Coronary artery (tissue), 2 donors: ENCODE measurements at regions not wholly inside any gene's neighbourhood (a gene's known extent, or its start where the extent isn't known, plus 50 kb on each side); places are given as distances from the start of the nearest gene placed in this dataset.

Source experiments
- DNase-seq: peaks from one replicate; pipeline ENCODE4 v3.0.0-alpha.2; 2017; ENCODE audit warnings: low spot score
- H3K27ac ChIP-seq, 2 donors: fragments of 200-600 bp; sonication (generic); one replicate each; pipeline ENCODE4 v1.5.1; 2016 to 2019
- H3K4me3 ChIP-seq: fragments of 200-600 bp; sonication (generic); 2 replicates; pipeline ENCODE4 v1.5.1; 2016; ENCODE audit warnings: mild to moderate bottlenecking, moderate library complexity
- TF ChIP-seq, protein P1 (sequence below): fragments of 200-600 bp; sonication (generic); IDR thresholded peaks from one replicate; pipeline ENCODE4 v1.5.1; 2019; ENCODE audit warnings: antibody characterized with exemption

DNA sequence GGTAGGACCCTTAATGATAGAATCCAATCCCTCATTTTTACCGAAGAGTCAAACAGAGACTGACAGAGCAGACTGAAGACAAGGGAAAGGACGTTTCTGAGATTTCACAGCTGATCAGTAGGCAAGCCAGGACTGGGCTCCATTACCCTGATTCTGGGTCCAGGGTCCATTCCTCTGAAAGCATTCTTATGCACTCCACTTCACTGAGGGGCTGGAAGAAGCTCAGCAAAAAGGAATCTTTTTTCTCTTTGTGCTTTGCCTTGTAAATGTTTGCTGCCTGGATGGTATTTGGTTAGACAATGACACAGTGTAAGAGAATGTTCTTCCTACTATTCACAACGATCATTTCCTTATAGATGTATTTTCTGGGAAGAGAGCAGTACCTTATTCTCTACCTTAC, 331.3 kb upstream of the PROX1 start:
- TF ChIP-seq, protein P1, sequence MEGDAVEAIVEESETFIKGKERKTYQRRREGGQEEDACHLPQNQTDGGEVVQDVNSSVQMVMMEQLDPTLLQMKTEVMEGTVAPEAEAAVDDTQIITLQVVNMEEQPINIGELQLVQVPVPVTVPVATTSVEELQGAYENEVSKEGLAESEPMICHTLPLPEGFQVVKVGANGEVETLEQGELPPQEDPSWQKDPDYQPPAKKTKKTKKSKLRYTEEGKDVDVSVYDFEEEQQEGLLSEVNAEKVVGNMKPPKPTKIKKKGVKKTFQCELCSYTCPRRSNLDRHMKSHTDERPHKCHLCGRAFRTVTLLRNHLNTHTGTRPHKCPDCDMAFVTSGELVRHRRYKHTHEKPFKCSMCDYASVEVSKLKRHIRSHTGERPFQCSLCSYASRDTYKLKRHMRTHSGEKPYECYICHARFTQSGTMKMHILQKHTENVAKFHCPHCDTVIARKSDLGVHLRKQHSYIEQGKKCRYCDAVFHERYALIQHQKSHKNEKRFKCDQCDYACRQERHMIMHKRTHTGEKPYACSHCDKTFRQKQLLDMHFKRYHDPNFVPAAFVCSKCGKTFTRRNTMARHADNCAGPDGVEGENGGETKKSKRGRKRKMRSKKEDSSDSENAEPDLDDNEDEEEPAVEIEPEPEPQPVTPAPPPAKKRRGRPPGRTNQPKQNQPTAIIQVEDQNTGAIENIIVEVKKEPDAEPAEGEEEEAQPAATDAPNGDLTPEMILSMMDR, result no peak
- Histone ChIP-seq H3K4me3 (no peak overlapping the region), H3K27ac (no peak overlapping the region)
- no peak for DNase-seq

DNA sequence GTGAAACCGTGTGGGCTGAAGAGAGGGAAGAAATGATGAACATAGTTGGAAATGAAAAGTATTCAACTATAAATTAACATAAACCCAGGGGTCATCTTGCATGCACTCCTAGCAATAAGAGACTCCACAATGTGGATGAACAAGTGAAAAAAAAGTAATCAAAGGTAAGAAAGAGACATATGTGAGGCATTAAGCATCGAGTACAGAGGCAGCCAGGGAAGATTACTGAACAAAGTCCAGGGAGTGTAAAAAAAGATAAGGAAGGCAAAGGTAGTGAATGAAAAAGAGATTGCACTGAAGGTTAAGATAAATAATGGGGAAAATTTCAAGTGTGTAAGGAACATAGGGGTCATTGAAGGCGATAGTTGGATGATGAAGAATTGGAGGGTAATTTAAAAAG, 330.8 kb upstream of the PROX1 start:
- H3K4me3 ChIP-seq, result no peak overlapping the region
- DNase-seq, result no peak
- TF ChIP-seq, protein P1, result no peak
- no peak overlapping the region for H3K27ac ChIP-seq

DNA sequence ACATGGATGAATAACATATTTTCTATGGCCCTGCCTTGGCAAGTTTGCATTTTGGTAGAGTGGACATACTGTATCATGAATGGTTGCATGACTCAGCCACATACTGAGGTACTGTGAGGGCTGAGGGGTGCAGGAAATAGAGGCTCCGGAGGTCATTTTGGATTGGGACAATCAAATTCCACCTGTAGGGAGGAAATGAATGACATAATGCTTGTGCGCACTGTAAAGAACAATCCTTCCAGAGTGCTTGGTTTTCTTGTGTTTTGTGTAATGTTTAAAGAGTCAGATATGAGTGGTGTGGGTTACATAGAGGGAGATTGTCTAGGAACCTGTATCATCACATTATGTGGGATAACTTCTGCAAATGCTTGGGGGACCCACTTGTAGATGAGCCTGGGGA, 329.9 kb upstream of the PROX1 start:
- TF ChIP-seq, protein P1, result no peak
- H3K4me3 ChIP-seq, result no peak overlapping the region
- no peak for DNase-seq
- no peak overlapping the region for H3K27ac ChIP-seq

DNA sequence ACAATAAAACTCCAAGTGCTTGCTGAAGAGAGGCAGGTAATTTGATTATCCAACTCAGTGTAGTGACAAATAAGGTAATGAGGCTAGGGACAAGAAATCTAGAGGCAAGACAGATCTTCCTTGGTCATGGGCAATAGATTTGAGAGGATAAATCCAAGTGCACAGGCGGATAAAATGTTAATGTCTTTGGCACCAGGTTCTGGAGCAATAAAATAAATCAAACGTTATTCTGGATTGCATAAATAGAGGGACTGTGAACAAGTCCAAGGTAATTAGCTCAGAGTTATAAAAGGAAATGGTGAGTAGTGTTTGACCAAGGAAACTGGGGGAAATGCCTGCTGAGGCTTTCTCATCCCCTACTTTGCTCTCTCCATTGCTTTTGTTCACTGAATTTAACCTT, 329.3 kb upstream of the PROX1 start:
- no peak overlapping the region for H3K27ac ChIP-seq
- TF ChIP-seq, protein P1, result no peak
- no peak overlapping the region for H3K4me3 ChIP-seq
- no peak for DNase-seq

DNA sequence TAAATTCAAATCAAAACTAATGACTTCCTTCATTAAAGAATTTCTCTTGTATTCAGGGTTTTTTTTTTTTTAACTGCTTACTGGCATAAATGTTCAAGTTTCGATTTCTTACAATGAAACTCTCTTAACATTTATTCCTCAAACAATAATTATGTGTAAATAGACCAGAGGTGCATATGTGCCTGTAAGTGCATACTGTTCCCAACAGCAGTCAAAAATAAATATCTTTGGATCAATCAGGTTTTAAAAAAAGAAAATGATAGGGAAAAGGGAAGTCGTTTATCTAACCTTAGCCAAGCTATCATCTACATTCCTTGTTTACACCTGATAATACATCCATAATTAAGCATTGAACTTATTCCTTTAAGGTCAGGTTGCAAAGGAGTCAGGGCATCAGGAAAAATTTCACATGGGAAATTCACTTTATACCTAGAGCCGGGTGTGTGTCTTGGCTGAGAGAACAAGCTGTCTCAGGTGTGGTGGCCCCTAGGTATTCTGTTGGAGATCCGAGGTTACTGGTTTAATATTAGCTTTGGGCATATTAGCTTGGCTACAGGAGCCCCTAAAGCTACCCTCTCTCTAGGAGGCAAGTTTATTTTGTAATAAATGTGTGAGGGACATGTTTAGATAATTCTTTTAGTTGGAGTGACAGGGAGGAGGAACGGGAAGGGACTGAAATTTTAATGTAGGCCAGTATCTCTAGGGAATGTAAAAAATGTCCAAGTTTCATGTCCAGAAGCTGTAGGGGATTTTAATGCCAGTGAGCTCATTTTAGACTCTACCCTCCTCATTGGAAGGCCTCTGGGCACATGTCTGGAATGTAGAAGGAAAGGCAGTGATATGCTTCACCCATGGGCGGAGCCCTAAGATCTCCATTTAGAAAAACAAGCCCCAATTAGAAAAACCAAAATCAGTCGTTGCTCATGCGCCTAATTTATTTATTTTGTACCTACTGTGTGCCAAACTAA, 327.9 kb upstream of the PROX1 start:
- H3K27ac ChIP-seq, result no peak overlapping the region
- DNase-seq, result no peak
- TF ChIP-seq, protein P1, result no peak
- H3K4me3 ChIP-seq, result no peak overlapping the region

DNA sequence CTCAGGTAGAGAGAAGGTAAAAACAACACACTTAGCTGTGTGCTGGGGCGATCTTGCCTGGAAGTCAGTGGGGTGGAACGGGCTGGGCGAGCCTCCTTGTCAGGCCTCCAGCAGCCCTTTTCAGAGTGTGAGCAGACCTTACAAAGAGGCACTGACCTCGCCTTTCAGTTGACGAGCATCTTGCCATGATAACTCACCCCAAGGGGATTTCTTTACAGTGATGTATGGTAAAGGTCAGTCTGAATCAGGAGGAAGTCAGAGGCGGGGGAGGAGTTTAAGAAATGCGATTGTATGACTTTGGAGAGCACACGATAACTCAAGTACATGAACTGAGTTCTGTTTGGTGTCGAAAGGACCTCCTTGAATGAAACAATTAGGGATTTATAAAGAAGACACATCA, 326.5 kb upstream of the PROX1 start:
- DNase-seq, result no peak
- TF ChIP-seq, protein P1, result no peak
- Histone ChIP-seq H3K4me3 (no peak overlapping the region), H3K27ac (no peak overlapping the region)

DNA sequence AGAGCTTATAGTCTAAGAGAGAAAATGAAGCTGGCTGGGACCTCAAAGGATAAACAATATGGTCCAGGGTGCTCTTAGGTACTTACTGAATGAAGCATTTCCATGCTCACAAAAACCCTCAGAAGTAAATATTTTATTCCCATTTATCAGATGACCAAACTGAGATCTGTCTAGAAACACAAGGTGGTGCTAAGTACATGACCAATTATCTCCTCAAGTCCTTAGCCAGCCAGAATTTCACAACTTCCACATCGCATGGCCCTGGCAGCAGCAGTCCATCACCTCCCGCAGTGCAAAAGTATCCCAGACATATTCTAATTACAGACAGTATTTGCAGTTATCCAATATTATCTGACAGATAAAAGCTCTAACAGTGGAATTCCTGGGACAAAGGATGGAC, 321.7 kb upstream of the PROX1 start:
- TF ChIP-seq, protein P1, result no peak
- Histone ChIP-seq H3K4me3 (no peak overlapping the region), H3K27ac (no peak overlapping the region)
- DNase-seq, result no peak
